ENCODE measurements at regions not wholly inside any gene's neighbourhood (a gene's known extent, or its start where the extent isn't known, plus 50 kb on each side); places are given as distances from the start of the nearest gene placed in this dataset.

DNA sequence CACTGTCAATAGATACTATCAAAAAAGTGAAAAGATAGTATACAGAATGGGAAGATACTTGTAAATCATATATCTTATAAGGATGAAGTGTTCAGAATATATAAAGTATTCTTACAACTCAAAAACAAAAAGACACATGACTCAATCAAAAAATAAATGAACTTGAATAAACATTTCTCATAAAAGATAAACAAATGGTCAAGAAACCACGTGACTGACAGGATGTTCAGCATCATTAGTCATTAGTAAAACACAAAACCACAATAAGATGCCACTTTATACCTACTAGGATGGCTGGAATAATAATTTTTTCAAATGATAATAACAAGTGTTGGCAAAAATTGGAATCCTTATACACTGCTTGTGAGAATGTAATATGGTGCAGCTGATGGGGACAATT, 729.1 kb upstream of the HS3ST5 start:
- Histone ChIP-seq H4K20me1 (ENCODE audit: insufficient read depth, low read length) (no peaks in the 10 kb centered on the region), H3K27me3 (ENCODE audit: insufficient read depth, low read length) (no peaks in the 10 kb centered on the region), H3K4me2 (ENCODE audit: low read length) (no peak overlapping the region), H3K4me3 (ENCODE audit: insufficient read depth, low read depth, low read length) (no peak overlapping the region), H3K36me3 (ENCODE audit: insufficient read depth, low read length) (no peaks in the 10 kb centered on the region), H3K27ac (ENCODE audit: low read depth, low read length) (no peak overlapping the region), H3K79me2 (ENCODE audit: insufficient read depth, low read length) (no peaks in the 10 kb centered on the region), H3K9me3 (ENCODE audit: insufficient read depth, low read depth, low read length) (peaks cover 6% of the 10 kb centered on the region), H3K4me1 (ENCODE audit: insufficient read depth, low read length) (no peaks in the 10 kb centered on the region), H3K9ac (ENCODE audit: low read length) (no peak overlapping the region), H2AFZ (ENCODE audit: low read depth, low read length) (no peak overlapping the region)
- Mint-ChIP-seq H3K9me3 (ENCODE audit: unreplicated experiment) (peaks cover 7% of the 10 kb centered on the region), H3K27me3 (ENCODE audit: low read depth, unreplicated experiment) (no peaks in the 10 kb centered on the region), H3K36me3 (ENCODE audit: low read depth, unreplicated experiment) (peaks cover 2% of the 10 kb centered on the region), H3K4me1 (ENCODE audit: low read depth, unreplicated experiment) (peaks cover 11% of the 10 kb centered on the region), H3K27ac (ENCODE audit: unreplicated experiment) (no peak overlapping the region), H3K4me3 (ENCODE audit: unreplicated experiment) (no peak overlapping the region)
- TF ChIP-seq EZH2 (IDR thresholded peaks at IDR 0.05; ENCODE audit: insufficient read depth, low read length) = no peak
- TF ChIP-seq, protein P1, sequence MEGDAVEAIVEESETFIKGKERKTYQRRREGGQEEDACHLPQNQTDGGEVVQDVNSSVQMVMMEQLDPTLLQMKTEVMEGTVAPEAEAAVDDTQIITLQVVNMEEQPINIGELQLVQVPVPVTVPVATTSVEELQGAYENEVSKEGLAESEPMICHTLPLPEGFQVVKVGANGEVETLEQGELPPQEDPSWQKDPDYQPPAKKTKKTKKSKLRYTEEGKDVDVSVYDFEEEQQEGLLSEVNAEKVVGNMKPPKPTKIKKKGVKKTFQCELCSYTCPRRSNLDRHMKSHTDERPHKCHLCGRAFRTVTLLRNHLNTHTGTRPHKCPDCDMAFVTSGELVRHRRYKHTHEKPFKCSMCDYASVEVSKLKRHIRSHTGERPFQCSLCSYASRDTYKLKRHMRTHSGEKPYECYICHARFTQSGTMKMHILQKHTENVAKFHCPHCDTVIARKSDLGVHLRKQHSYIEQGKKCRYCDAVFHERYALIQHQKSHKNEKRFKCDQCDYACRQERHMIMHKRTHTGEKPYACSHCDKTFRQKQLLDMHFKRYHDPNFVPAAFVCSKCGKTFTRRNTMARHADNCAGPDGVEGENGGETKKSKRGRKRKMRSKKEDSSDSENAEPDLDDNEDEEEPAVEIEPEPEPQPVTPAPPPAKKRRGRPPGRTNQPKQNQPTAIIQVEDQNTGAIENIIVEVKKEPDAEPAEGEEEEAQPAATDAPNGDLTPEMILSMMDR (IDR thresholded peaks at IDR 0.05; ENCODE audit: insufficient read depth, low read depth, low read length) = no peak
- DNase-seq (ENCODE audit: low read depth) (no peak), FAIRE-seq (no peak)

GRCh38 chr6:115067690-115068447, 725.0 kb upstream of the HS3ST5 start:
- Histone ChIP-seq H3K27me3 (ENCODE audit: insufficient read depth, low read length) (no peaks in the 10 kb centered on the region), H4K20me1 (ENCODE audit: insufficient read depth, low read length) (no peaks in the 10 kb centered on the region), H3K9me3 (ENCODE audit: insufficient read depth, low read depth, low read length) (peaks cover 6% of the 10 kb centered on the region), H3K9ac (ENCODE audit: low read length) (no peak overlapping the region), H2AFZ (ENCODE audit: low read depth, low read length) (no peak overlapping the region), H3K4me1 (ENCODE audit: insufficient read depth, low read length) (no peaks in the 10 kb centered on the region), H3K36me3 (ENCODE audit: insufficient read depth, low read length) (no peaks in the 10 kb centered on the region), H3K4me2 (ENCODE audit: low read length) (no peak overlapping the region), H3K27ac (ENCODE audit: low read depth, low read length) (no peak overlapping the region), H3K79me2 (ENCODE audit: insufficient read depth, low read length) (no peaks in the 10 kb centered on the region), H3K4me3 (ENCODE audit: insufficient read depth, low read depth, low read length) (no peak overlapping the region)
- peaks cover 7% of the 10 kb centered on the region for H3K4me1 Mint-ChIP-seq (ENCODE audit: low read depth, unreplicated experiment)
- TF ChIP-seq, protein P1 (IDR thresholded peaks at IDR 0.05; ENCODE audit: insufficient read depth, low read depth, low read length) = no peak
- no peak for TF ChIP-seq EZH2 (IDR thresholded peaks at IDR 0.05; ENCODE audit: insufficient read depth, low read length)
- peaks cover 2% of the 10 kb centered on the region for H3K36me3 Mint-ChIP-seq (ENCODE audit: low read depth, unreplicated experiment)
- DNase-seq (ENCODE audit: low read depth) = no peak
- H3K9me3 Mint-ChIP-seq (ENCODE audit: unreplicated experiment) = peaks cover 7% of the 10 kb centered on the region
- no peaks in the 10 kb centered on the region for H3K27me3 Mint-ChIP-seq (ENCODE audit: low read depth, unreplicated experiment)
- no peak overlapping the region for H3K4me3 Mint-ChIP-seq (ENCODE audit: unreplicated experiment)
- no peak for FAIRE-seq
- H3K27ac Mint-ChIP-seq (ENCODE audit: unreplicated experiment) = no peak overlapping the region

DNA sequence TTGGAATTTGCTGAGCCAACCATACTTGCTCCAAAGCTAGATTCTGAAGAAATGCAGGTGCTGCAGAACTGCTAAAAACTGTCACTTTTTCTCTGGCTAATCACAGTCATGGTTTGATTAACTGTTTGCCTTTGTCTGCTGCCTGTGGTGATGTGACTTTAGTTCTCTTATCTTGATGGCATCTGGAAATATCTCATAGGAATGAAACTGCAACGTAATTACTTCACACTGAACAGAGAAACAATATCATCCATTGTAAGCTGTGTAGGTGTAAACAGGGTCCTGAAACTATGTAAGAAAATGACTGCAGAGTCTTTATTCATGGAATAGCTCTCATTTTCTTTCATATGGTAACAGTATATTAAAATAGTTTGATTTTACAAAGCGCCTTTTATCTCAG, 721.9 kb upstream of the HS3ST5 start:
- Histone ChIP-seq H3K9ac (ENCODE audit: low read length) (no peak overlapping the region), H3K27me3 (ENCODE audit: insufficient read depth, low read length) (no peaks in the 10 kb centered on the region), H3K9me3 (ENCODE audit: insufficient read depth, low read depth, low read length) (no peaks in the 10 kb centered on the region), H3K4me2 (ENCODE audit: low read length) (no peak overlapping the region), H4K20me1 (ENCODE audit: insufficient read depth, low read length) (no peaks in the 10 kb centered on the region), H3K79me2 (ENCODE audit: insufficient read depth, low read length) (no peaks in the 10 kb centered on the region), H3K36me3 (ENCODE audit: insufficient read depth, low read length) (no peaks in the 10 kb centered on the region), H3K4me1 (ENCODE audit: insufficient read depth, low read length) (no peaks in the 10 kb centered on the region), H2AFZ (ENCODE audit: low read depth, low read length) (no peak overlapping the region), H3K27ac (ENCODE audit: low read depth, low read length) (no peak overlapping the region), H3K4me3 (ENCODE audit: insufficient read depth, low read depth, low read length) (no peak overlapping the region)
- no peaks in the 10 kb centered on the region for H3K36me3 Mint-ChIP-seq (ENCODE audit: low read depth, unreplicated experiment)
- no peak overlapping the region for H3K27ac Mint-ChIP-seq (ENCODE audit: unreplicated experiment)
- no peaks in the 10 kb centered on the region for H3K27me3 Mint-ChIP-seq (ENCODE audit: low read depth, unreplicated experiment)
- no peak overlapping the region for H3K4me3 Mint-ChIP-seq (ENCODE audit: unreplicated experiment)
- TF ChIP-seq EZH2 (IDR thresholded peaks at IDR 0.05; ENCODE audit: insufficient read depth, low read length) = no peak
- TF ChIP-seq, protein P1 (IDR thresholded peaks at IDR 0.05; ENCODE audit: insufficient read depth, low read depth, low read length) = no peak
- H3K9me3 Mint-ChIP-seq (ENCODE audit: unreplicated experiment) = no peaks in the 10 kb centered on the region
- peaks cover 7% of the 10 kb centered on the region for H3K4me1 Mint-ChIP-seq (ENCODE audit: low read depth, unreplicated experiment)
- FAIRE-seq (no peak), DNase-seq (ENCODE audit: low read depth) (no peak)

All from astrocyte (in vitro differentiated cells and primary cell).